NCI-H1092 (cell line): ENCODE measurements at regions not wholly inside any gene's neighbourhood (a gene's known extent, or its start where the extent isn't known, plus 50 kb on each side); places are given as distances from the start of the nearest gene placed in this dataset.

Experiments
- DNase-seq: peaks from one replicate; lab custom pipeline; 2025; lab: John Stamatoyannopoulos, UW

DNA sequence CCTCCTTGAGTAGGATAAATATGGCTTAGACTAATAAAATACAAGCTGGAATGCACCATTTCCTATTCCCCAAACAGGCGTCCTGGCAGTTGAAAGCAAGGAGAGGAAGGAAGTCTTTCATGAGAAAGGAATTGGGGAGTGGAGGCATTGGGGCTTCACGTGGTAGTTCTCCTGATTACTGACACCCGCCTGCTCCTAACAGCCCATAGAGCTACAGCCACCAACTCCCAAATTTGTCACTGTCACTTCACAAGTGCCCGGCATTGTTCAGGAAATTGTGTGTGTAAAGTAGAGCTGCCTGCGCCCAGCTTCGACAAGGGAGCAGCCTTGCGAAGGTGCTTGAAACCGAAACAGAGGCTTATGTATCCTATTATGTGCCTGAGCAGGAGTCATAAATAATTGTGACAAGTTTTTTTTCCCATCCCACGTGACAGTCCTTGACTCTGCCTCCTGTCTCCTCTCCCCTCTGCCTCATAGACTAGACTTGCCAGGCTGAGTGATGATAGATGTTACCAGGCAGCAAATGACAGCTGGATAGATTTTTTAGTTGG lies 301.7 kb upstream of the ZFP64 start:
- DNase-seq, result no peak

DNA sequence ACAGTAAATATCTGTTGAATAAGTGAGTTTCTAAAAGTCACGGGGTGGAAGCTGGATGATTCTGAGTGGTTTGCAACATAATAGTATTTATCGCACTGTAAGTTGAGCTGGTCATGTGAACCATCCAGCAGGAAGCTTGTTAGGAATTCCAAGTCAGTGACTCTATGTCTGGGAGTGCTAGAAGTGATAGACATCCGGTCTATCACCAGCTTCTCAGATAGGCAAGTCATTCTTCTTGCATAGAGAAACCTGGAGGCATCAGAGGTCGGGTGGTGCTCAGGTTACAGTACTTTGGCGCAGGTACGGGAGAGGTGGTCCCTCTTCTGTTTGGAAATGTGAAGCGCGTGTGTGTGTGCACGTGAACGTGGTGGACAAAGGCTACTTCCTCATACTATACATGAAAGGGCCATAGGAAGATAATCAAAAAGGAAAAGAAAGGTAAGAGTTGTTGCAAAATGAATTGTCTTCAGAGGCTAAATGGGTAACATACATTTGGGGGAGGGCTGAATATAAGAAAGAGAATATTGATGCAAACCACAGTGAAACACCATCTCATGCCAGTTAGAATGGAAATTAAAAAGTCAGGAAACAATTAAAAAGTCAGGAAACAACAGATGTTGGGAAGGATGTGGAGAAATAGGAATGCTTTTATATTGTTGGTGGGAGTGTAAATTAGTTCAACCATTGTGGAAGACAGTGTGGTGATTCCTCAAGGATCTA lies 299.3 kb upstream of the ZFP64 start:
- DNase-seq, result no peak

DNA sequence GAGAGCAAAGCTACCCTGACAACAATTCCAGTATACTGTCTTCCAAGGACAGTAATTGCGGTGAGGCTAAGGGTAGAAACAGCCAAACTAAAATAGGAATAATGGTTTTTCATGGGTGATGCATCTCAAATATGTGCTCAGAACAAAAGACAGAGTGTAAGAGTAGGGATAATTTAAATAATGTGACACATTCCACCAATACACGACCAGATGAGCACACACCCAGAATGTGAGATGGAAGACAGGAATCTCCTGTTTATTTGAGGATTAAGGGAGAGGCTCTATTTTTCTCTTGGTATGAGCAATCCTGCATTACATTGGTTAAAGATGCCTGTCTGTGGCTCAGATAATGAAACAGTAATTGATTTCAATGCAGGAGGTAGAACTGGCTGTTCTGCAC lies 292.9 kb upstream of the ZFP64 start:
- no peak for DNase-seq

DNA sequence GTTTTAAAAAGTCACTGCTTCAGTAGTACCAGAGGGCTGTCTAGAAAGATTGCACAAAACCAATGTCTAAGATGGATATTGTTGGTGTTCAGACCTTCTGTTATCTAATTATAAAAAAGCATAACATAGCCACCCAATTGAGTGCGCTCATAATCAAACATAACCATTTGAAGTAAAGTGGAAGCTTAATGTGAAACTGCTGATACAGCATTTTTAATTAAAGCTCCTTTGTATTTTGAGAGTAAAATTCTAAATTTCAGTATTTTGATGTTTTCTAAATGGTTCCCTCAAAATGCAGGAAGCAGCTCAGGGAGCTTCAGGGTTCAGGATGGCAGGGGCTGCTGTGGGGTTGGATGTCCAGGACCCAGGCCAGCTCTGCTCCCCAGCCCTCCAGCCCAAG lies 291.8 kb upstream of the ZFP64 start:
- DNase-seq, result no peak

DNA sequence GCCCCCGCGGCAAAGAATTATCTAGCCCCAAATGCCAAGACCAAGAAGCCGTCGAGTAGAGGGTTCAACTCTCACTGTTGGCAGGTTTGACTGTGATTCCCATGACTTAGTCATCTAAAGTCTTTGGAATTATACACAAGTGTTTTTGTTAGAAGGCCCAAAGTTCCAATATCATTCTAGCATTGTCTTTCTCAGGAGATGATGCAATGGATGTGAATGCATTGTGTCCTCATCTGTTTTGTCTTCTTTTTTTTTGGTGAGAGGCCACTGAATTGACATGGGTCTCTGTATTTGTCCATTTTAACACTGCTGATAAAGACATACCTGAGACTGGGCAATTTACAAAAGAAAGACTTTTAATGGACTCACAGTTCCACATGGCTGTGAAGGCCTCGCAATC lies 290.5 kb upstream of the ZFP64 start:
- no peak for DNase-seq

DNA sequence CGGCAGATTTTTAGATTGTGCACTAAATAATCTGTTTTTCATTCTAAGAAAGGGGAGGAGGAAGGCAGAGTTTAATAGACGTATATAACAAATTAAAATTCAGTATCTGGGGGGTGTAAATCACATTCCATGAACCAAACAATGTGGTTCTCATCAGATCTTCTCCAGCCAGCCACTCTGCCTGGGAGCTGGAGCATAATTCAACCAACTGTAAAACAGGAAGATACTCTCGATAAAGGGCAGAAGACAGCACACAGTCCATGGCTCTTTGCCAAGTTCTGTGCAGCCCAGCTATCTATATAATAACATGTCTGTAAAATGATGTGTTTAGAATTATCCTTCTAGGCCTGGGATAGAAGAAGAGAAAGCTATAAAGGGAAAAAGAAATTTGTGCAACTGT lies 289.9 kb upstream of the ZFP64 start:
- DNase-seq, result no peak

DNA sequence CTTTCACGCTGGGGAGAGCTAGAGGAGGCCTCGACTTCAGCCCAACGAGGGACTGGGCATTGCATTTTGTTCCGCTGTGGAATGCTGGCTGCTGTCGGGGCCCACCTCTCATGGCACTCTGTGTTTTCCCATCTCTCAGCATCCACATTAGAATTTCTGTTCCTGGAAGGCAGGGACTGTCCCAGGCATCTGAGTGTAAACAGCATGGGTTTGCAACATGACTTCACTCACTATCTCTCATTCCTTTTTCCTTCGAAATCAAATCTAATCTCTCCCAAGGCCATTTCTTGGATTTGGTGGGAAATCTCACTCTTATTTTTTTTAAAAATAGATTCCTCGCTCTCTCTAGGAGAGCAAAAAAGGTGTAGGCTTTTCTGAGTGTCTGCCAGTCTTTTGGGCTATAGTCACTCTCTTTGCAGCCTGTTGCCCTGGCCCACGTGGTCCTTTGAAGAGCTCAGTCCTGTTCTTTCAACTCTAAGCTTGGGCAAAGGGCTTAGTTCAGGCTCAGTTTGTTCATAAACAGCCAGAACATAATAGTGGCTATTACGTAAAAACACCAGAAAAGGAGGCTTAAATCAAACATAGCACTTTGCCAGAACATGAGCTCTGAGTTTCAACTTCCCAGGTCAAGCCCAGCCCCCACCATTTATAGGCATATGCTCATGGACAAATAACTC lies 284.6 kb upstream of the ZFP64 start:
- DNase-seq, result no peak

DNA sequence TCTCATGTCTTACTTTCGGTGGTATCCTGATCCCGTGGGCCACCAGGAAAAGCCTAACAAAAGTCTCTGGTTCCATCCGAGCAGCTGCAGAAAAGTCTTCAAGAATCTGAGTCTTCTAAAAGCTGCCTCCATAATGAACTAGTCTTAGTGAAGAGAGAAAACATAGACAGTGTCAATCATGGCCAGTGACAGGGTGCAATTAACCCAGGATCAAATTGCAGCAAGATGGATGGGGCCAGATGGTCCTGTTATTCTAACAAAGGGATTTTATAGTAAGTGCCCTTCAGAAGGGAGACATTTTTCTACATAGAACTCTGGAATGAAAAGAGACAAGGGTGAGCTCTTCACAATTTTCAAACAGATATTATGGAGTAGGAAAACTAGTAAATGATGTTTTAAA lies 281.6 kb upstream of the ZFP64 start:
- DNase-seq, result no peak

DNA sequence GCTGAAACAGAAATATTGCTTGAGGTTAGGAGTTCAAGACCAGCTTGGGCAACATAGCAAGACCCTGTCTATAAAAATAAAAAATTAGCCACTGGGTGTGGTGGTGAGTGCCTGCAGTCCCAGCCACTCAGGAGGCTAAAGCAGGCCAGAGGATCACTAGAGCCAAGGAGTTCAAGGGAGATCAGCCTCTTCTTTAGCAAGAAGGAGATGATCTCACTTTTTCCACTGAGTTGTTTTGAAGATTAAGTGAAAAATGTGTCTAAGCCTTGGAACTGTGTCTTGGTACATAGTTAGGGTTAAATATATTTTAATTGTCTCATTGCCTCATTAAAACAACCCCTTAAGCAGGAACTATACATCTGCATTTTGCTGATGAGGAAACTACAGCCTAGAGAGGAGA lies 279.0 kb upstream of the ZFP64 start:
- no peak for DNase-seq

DNA sequence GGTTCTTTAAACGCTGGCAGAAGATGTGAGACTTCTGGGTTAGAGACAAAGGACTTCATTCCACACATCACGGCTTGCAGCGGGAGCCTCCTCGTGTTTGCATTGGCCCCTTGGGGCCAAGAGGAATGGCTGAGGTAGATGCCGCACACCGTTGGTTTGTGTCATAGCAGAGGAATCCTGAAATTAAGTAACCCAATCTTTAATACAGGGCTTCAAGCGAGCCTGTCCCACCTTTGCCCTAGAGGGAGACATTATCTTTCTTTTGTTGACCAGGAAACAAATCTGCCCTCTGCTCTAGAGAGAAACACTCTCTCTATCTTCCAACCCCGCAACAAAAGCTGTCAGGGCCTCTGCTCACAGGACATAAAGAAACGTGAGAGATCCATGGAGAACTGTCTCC lies 277.5 kb upstream of the ZFP64 start:
- no peak for DNase-seq

DNA sequence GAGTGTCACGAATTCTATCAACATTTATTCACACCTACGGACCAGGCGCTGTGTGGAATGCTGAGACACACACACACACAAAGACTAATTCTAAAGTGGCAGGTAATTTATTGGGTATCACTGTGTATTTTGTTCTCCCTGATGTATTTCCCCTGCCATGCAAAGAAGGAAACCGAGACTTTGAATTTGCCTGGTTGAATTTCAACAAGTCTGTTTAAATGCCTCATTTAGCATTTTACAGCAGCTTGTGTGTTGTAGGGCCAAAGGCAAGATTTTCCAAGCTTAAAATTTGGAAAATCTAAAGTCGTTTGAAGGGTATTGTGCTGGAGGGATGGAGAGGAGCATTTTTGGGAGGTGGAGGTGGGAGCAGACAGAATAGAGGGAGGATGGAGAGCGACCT lies 274.4 kb upstream of the ZFP64 start:
- no peak for DNase-seq

DNA sequence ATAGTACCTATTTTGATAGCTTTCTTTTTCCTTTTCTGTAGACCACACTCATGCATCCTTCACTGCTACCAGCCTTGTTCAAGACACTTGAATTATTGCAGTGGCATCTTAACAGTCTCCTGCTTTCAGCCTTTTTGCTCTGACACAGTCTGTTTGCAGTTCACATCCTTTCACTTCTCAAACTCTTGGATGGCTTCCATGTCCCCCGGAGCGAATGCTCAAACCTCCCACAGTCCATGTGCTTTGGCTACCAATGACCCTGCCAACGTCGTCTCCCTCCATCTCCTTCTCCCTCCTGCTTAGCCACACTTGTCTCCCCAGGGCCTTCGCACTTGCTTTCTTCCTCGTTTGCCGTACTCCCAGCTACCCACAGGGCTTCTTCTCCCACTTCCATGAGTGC lies 270.0 kb upstream of the ZFP64 start:
- no peak for DNase-seq

DNA sequence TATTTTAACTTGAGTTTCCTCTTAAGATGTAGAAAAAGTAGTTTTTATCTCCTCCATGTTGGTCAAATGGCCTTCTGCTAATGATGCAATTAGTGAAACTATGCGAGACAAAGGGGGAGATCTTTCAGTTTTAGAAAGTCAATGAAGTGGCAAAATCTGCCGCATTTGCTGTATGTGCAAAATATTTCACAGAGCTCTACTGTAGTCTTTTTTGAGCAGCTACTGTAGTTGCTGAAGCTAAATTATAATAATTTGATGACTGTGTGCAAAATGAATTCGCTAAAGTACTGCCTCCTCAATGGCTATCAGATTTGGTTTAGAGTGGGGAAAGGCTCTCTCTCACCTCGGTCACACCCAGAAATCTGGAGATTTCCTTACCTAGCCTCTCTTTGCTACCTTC lies 267.6 kb upstream of the ZFP64 start:
- DNase-seq, result no peak

DNA sequence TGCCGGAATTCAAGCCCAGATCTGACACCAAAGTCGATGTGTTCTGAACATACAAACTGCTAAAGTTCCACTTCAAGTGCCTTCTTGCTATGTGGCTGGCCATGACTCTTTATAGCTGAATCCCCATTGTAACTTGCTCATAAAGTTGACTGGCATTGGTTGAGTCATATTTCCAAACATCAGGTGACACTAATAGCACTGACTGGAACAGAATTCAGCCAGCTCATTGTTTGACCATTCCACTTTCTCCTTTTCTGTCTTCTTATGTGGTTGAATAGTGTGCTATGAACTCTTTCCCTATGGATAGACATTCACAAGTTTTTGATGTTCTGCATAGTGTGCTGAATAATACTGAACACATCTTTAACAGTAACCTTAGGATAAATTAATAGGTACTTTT lies 266.2 kb upstream of the ZFP64 start:
- DNase-seq, result no peak

DNA sequence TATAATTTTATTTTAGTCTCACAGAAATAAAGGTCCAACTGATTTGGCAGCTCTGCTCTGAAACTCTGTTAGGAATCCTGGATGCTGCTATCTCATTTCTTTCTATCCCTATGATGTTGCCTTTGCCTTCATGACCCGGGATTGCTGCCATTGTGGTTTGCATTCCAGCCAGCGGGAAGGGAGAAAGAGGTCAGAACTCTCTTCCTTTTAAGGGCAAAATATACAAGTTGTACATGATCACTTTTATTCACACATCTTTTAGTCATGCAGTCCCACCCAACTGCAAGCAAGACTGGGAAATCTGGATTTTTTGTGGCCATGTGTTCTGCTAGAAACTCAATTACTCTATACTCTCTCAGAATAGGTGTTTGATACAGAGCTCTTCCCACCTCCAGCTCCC lies 263.1 kb upstream of the ZFP64 start:
- DNase-seq, result no peak

DNA sequence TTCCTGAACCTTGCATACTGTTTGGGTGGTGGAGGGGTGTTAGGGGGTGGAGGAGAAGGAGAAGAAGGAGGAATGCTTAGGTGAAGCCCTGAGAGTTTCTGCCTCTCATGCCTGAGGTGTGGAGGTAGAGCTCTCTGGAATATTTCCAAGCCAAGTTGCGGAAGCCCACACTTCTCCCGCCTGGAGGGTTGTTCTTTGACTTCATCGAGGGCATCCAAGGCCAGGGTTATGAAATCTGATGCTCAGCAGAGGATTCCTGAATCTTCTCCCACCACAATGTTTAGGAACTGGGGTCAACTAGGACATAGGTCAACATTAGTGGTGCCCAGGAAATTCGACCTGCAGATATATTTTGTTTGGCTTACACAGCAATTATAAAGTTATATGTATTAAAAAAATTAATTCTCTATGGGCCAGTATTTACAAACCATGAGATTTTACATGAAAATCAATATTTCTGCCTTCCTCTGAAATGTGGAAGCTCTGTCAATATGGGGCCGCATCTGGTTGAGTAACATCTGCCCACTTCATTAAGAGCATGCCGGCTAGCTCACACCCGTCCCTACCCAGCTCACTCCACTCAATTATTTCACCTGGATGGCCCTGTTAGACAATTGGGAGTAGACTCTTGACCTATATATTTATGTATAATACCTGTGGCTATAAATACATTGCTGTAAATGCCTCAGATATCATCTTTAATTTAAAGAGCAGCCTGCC lies 257.1 kb upstream of the ZFP64 start:
- DNase-seq, result no peak

DNA sequence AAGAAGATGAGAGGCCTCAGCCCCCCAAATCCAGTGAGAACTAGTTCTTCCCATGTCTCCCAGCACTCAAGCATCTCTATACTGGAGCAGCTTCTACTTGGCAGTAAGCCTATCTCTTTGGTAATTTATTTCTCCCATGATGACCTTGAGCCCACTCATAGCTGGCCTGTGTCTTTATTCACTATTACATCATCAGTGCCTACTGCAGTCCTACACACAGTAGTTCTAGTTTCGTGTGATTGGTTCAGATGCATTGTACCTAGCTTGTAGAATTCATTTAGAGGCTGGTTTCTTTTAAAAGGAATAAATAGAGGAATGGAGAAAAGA lies 255.6 kb upstream of the ZFP64 start:
- no peak for DNase-seq

DNA sequence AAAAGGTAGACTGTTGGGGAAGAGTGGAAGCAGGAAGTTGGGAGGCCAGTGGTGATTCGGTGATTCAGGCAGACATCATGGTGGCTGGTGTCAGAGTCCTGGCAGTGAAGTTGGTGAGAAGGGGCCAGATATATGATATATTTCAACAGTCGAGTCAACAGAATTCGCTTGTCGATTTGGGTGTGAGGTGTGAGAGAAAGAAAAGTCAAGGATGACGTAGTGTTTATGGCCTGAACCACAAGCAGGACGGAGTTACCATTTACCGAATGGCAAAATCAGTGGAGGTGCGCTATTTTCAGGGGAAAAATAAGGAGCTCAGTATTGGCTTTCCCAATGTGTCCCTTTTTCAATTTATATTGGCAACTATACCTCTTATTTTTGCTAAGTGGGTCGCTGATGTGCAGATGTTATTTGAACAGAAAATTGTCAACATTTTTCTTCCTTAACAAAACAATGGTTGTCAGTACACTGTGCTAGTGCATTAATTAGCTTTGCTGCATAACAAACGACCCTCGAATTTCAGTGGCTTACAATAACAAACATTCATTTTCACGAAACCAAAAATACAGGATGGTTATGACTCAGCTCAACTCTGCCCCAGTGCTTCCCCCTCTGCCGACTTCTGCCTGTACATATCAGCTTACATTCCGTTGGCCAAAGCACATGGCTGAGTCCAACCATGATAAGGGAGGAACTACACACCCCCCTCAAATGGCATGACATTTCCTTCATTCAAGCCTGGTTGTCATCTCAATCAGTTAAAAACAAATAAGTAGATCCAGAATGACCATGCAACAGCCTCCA lies 255.0 kb upstream of the ZFP64 start:
- no peak for DNase-seq

DNA sequence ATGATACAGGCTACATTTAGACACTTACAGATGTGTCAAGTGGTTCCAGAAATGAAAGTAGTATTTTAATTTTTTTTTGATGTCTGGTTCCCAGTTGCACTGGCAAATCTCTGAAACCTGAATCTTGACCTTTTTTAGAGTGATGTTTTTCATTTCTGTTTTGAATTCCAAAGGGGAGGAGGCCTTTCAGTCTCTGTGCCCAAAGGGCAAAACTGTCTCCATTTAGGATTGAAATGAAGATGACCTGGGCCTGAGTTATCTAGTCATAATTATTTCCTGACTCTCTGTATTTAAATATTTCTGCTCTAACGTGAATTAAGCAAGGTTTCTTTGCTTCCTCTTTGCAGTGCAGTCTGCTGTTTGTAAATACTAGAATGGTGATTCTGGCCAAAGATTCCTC lies 252.9 kb upstream of the ZFP64 start:
- DNase-seq, result no peak

DNA sequence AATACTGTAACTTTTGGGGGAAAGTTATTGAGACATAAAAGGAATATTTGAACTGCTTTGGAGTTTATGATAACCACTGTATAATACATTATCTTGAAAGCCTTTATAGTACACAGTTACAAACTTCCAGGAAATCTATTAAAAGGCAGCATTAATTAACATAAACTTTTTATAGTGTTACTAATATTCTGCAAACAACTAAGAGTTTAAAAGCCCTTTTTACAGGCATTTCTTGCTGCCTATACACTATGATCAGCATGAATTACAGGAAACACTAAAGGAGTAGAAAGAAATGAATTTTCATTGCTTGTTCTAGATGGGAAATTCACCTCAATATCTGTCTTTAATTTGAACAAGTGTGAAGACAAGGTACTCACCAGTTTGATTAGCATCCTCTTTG lies 252.3 kb upstream of the ZFP64 start:
- no peak for DNase-seq

DNA sequence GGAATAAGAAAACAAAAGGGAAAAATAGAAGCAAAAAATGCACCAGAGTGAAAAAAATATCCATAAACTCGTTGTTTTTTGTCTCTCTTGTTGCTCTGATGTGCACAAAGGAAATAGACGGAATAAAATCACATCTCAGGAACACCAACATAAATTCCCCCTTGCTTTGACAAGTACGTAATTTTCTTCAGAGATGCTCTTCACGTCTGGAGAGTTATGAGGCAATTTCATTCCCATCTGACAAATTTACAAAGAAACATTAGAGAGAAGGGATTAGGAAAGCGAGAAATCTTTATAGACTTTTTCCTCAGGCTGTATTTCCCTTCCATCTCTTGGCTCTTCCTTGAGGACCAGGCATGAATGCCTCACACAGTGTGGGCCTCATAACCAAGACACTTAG lies 250.1 kb upstream of the ZFP64 start:
- DNase-seq, result no peak

DNA sequence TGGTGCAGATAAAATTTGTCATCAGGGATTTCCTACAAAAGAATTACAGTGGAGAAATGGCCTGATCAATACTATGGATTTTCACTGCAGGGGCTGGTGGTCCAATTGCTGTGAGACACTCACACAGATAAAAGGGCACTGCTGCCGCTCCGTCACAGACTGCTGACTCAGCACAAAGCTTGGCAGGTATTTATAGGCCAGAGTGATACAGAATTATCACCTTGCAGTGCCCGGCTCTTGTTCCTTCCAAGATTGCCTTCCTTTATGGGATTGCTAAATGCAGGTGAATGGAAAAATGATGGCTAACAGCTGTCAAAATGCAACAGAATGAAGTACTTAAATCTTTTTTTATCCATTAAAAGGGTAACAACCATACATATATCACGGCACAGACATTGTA lies 247.8 kb upstream of the ZFP64 start:
- no peak for DNase-seq
